ENCODE measurements at regions not wholly inside any gene's neighbourhood (a gene's known extent, or its start where the extent isn't known, plus 50 kb on each side); places are given as distances from the start of the nearest gene placed in this dataset.
"Not testable (repeated sequence)": the region's sequence is repeated elsewhere in the genome, so short reads cannot be mapped to it uniquely, and the experiment has no call there.

- no peak for DNase-seq (ENCODE audit: low read depth in 2 of 2)
These were observed 128.2 kb upstream of the TMEM170B start for GRCh38 chr6:11409371-11409770.

- DNase-seq (ENCODE audit: low read depth in 2 of 2), result no peak
These were observed 130.1 kb upstream of the TMEM170B start for GRCh38 chr6:11407414-11407813.

- no peak for DNase-seq (ENCODE audit: low read depth in 2 of 2)
These were observed 132.7 kb upstream of the TMEM170B start for GRCh38 chr6:11404838-11405237.

- DNase-seq (ENCODE audit: low read depth in 2 of 2), result no peak
These were observed 133.5 kb upstream of the TMEM170B start for GRCh38 chr6:11404081-11404480.

- DNase-seq (ENCODE audit: low read depth in 2 of 2), result no peak
These were observed 134.4 kb upstream of the TMEM170B start for GRCh38 chr6:11403035-11403601.

- DNase-seq (ENCODE audit: low read depth in 2 of 2), result not testable (repeated sequence)
These were observed 135.0 kb upstream of the TMEM170B start for GRCh38 chr6:11402581-11402980.

GRCh38 chr6:11401954-11402353, 135.6 kb upstream of the TMEM170B start:
- DNase-seq (ENCODE audit: low read depth in 2 of 2), result not testable (repeated sequence)

- DNase-seq (ENCODE audit: low read depth in 2 of 2), result no peak
These were observed 138.9 kb upstream of the TMEM170B start for GRCh38 chr6:11398451-11399326.

- no peak for DNase-seq (ENCODE audit: low read depth in 2 of 2)
These were observed 139.7 kb upstream of the TMEM170B start for GRCh38 chr6:11397622-11398450.

- DNase-seq (ENCODE audit: low read depth in 2 of 2), result no peak
These were observed 140.7 kb upstream of the TMEM170B start for GRCh38 chr6:11396860-11397259.

- no peak for DNase-seq (ENCODE audit: low read depth in 2 of 2)
These were observed 143.6 kb upstream of the TMEM170B start for GRCh38 chr6:11393713-11394627.

GRCh38 chr6:11392778-11393507, 144.6 kb upstream of the TMEM170B start:
- no peak for DNase-seq (ENCODE audit: low read depth in 2 of 2)

GRCh38 chr6:11391934-11392777, 145.4 kb upstream of the TMEM170B start:
- DNase-seq (ENCODE audit: low read depth in 2 of 2), result no peak

GRCh38 chr6:11389977-11390376, 147.6 kb upstream of the TMEM170B start:
- no peak for DNase-seq (ENCODE audit: low read depth in 2 of 2)

GRCh38 chr6:11388983-11389944, 148.3 kb upstream of the TMEM170B start:
- no peak for DNase-seq (ENCODE audit: low read depth in 2 of 2)

GRCh38 chr6:11387707-11388430, 149.7 kb upstream of the TMEM170B start:
- no peak for DNase-seq (ENCODE audit: low read depth in 2 of 2)

- no peak for DNase-seq (ENCODE audit: low read depth in 2 of 2)
These were observed 150.8 kb upstream of the TMEM170B start for GRCh38 chr6:11386726-11387125.

GRCh38 chr6:11386323-11386722, 151.2 kb upstream of the TMEM170B start:
- DNase-seq (ENCODE audit: low read depth in 2 of 2), result no peak

Data from stimulated activated CD8-positive, alpha-beta memory T cell treated with anti-CD3 and anti-CD28 coated beads, Interleukin-7, amount 100 ng/mL, for 4 hours (primary cell).